WERI-Rb-1 (cell line): ENCODE measurements at regions not wholly inside any gene's neighbourhood (a gene's known extent, or its start where the extent isn't known, plus 50 kb on each side); places are given as distances from the start of the nearest gene placed in this dataset.
A peak's percentile ranks its signal among the peaks of the same experiment; 100 is the strongest.
"Not testable (repeated sequence)": the region's sequence is repeated elsewhere in the genome, so short reads cannot be mapped to it uniquely, and the experiment has no call there.

Source experiments
- DNase-seq: peaks from one replicate; pipeline ENCODE4 v3.0.0-alpha.2; 2020
- H3K27ac ChIP-seq: fragments of 250-450 bp; sonication (Bioruptor Pico); 2 replicates; pipeline ENCODE4 v1.5.1; 2020; ENCODE audit warnings: mild to moderate bottlenecking, moderate library complexity
- H3K27me3 ChIP-seq: fragments of 250-450 bp; sonication (Bioruptor Pico); 2 replicates; pipeline ENCODE4 v1.5.1; 2021; ENCODE audit warnings: mild to moderate bottlenecking, low read depth, moderate library complexity; ENCODE audit not compliant: insufficient read depth, severe bottlenecking
- H3K36me3 ChIP-seq: fragments of 250-450 bp; sonication (Bioruptor Pico); 2 replicates; pipeline ENCODE4 v1.5.1; 2020; ENCODE audit warnings: mild to moderate bottlenecking, moderate library complexity
- H3K4me3 ChIP-seq: 2 replicates; pipeline ENCODE4 v1.5.1; 2011; ENCODE audit warnings: low read depth, mild to moderate bottlenecking, control low read depth, low read length
- H3K9me3 ChIP-seq: fragments of 250-450 bp; sonication (Bioruptor Pico); 2 replicates; pipeline ENCODE4 v1.5.1; 2021; ENCODE audit warnings: mild to moderate bottlenecking, moderate library complexity; ENCODE audit not compliant: severe bottlenecking
- CTCF ChIP-seq: IDR thresholded peaks from 2 replicates; pipeline ENCODE4 v1.5.1; 2011; ENCODE audit warnings: low read depth, mild to moderate bottlenecking, control low read depth, inconsistent platforms, low read length

DNA sequence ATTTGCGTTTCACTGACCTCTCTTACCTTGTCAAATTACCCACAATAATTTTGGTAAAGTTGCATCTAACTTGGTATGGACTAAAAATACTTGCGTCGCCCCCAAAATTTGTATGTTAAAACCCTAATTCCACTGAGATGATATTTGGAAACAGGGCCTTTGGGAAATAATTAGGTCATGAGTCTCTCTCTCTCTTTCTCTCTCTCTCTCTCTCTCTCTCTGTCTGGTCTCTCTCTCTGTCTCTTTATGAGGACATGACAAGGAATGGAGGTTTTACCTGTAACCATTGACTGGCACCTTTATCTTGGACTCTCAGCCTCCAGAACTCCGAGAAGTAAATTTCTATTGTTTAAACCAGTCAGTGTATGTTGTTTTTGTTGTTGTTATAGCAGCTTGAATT lies 111.5 kb upstream of the BDP1 start:
- not testable (repeated sequence) for H3K27ac ChIP-seq, H3K4me3 ChIP-seq, H3K9me3 ChIP-seq, H3K27me3 ChIP-seq, H3K36me3 ChIP-seq, DNase-seq

DNA sequence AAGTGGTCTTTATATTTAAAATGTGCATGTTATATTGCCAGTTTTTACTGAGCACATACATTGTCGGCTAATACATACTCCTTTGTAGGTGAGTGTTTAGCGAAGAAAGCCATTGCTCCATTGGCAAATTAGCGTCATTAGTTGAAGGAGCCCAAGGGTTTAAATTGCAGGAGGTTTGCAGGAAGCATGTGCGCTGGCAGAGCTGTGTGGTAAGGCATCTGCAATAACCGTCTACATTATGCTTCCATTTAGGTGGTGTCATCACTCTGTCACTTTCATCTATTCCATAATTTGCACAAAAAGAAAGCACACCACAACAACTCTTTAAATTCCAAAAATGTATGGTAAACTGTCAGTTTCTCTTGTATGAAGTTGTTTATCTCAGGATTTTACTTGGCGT lies 82.8 kb upstream of the BDP1 start:
- not testable (repeated sequence) for H3K4me3 ChIP-seq, H3K9me3 ChIP-seq, H3K27ac ChIP-seq, H3K27me3 ChIP-seq, DNase-seq, H3K36me3 ChIP-seq

DNA sequence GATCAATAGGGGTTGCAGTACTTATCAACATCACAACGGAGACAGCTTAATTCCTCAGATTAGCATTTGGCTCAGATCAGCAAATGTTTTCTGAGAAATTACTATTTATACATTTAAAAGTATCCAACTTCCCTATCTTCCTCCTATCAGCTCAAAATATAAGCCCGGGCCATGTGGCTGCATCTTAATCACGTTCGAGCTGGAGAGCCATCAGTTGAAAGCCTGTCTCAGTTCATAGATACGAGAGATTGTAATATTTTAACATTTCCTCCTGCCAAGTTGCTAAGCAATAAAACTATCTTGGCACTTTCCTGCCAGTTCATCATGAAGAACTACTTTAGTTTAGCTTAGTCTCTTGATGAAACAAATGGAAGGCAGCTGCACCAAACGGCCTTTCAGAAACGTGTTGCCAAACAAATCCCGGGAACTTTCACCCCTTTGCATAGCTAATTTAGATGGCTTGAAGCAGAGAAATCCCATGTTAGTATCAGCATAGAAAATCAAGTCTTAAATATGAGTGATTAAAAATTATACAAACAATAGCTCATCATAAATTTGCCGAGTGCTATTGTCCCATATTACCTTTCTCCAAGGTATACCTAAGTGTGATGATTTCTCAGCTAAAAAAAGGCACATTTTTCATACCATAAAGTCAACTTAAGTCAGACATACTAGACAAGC lies 82.3 kb upstream of the BDP1 start:
- H3K36me3 ChIP-seq, H3K4me3 ChIP-seq, H3K9me3 ChIP-seq, H3K27me3 ChIP-seq, H3K27ac ChIP-seq, DNase-seq: not testable (repeated sequence)

GRCh38 chr5:71384204-71384603 lies 71.2 kb upstream of the BDP1 start:
- not testable (repeated sequence) for H3K4me3 ChIP-seq, DNase-seq, H3K36me3 ChIP-seq, H3K27ac ChIP-seq, H3K27me3 ChIP-seq, H3K9me3 ChIP-seq

- no peak for DNase-seq
- Histone ChIP-seq H3K27ac (no peak overlapping the region), H3K9me3 (no peaks in the 10 kb centered on the region), H3K4me3 (no peak overlapping the region), H3K27me3 (no peaks in the 10 kb centered on the region), H3K36me3 (no peaks in the 10 kb centered on the region)
- no peak for TF ChIP-seq CTCF
Observed at GRCh38 chr5:71384706-71385105, 70.7 kb upstream of the BDP1 start.

DNA sequence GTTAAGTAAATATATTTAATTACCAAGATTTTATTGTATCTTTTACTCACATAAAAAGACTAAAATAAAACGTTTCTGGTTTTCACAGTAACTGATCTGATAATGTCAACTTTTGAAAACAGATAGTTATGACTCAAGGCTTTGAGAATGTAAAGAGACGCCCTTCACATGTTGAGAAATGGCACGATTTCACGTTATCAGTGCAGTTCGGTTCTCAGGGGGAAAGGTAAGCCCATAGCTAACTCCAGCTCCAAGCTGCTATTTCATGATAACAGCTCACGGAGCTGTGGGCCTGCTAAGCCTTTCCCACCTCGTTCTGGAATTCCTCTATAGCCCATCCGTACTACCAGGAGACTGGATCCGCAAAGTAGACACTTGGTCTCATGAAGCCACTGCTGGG lies 70.2 kb upstream of the BDP1 start:
- DNase-seq, H3K4me3 ChIP-seq, H3K27me3 ChIP-seq, H3K36me3 ChIP-seq, H3K9me3 ChIP-seq, H3K27ac ChIP-seq: not testable (repeated sequence)

- H3K27me3 ChIP-seq, H3K4me3 ChIP-seq, DNase-seq, H3K27ac ChIP-seq, H3K9me3 ChIP-seq, H3K36me3 ChIP-seq: not testable (repeated sequence)
Observed at GRCh38 chr5:71388184-71388583, 67.3 kb upstream of the BDP1 start.

- peak; percentile 25 for DNase-seq
- not testable (repeated sequence) for H3K9me3 ChIP-seq, H3K27ac ChIP-seq, H3K36me3 ChIP-seq, H3K27me3 ChIP-seq, H3K4me3 ChIP-seq
Observed at GRCh38 chr5:71398400-71398799, 57.1 kb upstream of the BDP1 start.

DNA sequence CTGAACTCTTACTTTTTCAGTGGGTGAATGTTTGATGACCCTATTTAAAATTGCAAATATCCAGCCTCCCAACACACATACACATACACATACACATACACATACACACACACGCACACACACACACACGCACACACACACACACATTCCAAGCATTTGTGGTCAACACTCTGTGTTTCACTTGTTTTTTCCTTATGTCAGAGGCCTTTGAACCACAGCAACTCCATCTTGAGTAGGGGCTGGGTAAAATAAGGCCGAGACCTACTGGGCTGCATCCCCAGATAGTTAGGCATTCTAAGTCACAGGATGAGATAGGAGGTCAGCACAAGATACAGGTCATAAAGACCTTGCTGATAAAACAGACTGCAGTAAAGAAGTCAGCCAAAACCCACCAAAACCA lies 56.6 kb upstream of the BDP1 start:
- DNase-seq, H3K9me3 ChIP-seq: not testable (repeated sequence)

DNA sequence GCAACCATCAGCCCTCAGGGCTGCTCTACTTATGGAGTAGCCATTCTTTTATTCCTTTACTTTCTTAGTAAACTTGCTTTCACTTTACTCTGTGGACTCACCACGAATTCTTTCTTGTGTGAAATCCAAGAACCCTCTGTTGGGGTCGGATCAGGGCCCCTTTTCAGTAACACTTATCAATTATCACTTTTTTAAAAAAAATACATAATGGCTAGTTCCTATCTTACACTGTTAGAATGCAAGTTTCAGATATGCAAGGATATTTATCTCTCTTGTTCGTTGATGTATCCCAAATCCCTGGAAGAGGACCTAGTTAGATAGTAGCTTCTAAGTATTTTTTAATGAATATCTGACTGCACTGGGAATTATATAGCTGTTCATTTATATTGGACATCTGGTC lies 56.0 kb upstream of the BDP1 start:
- not testable (repeated sequence) for DNase-seq, H3K27ac ChIP-seq, H3K4me3 ChIP-seq, H3K36me3 ChIP-seq, H3K9me3 ChIP-seq, H3K27me3 ChIP-seq

More for the DNA sequence above, 56.6 kb upstream of the BDP1 start:
- H3K4me3 ChIP-seq, H3K27ac ChIP-seq, H3K27me3 ChIP-seq, H3K36me3 ChIP-seq: not testable (repeated sequence)

DNA sequence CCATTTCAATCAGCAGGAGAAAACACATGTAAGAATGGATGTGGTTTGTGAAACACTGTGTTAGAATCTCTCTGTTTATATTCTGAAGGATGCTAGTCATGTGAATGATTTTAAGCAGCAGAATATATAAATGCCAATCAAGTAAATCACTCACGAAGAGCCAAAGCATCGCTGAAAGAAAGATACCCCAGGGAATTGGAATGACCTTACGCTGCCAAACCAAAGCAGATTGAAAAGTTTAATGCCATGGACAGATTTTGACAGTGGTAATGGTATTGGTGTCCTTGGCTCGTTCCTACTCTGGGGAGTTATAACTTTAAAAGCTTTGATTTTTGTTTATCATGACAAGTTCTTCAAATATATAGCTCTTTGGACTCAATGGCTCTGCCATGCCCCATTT lies 54.8 kb upstream of the BDP1 start:
- H3K27ac ChIP-seq, DNase-seq, H3K27me3 ChIP-seq: not testable (repeated sequence)

GRCh38 chr5:71401150-71401549 lies 54.3 kb upstream of the BDP1 start:
- not testable (repeated sequence) for H3K4me3 ChIP-seq, H3K27me3 ChIP-seq, DNase-seq, H3K36me3 ChIP-seq, H3K27ac ChIP-seq, H3K9me3 ChIP-seq

More for the DNA sequence above, 54.8 kb upstream of the BDP1 start:
- H3K4me3 ChIP-seq, H3K36me3 ChIP-seq, H3K9me3 ChIP-seq: not testable (repeated sequence)

DNA sequence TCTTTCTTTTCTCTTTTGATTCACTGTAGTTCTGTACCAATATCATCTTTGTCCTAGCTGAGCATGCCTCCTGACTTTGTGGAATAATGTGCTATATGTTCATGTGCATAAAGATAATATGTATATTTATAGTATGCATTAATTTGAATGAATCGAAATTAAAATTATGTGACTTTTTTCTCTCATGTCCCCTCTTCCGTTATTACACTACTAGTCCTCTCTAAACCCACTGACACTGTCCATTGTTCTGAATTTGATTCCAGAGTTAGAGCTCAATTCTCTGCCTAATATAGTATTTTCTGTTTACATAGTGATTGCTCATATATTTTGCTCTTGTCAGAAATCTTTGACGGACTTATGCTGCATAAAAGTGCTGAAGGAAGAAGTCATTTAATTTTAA lies 53.9 kb upstream of the BDP1 start:
- H3K36me3 ChIP-seq, H3K9me3 ChIP-seq, H3K4me3 ChIP-seq, H3K27ac ChIP-seq, DNase-seq, H3K27me3 ChIP-seq: not testable (repeated sequence)

DNA sequence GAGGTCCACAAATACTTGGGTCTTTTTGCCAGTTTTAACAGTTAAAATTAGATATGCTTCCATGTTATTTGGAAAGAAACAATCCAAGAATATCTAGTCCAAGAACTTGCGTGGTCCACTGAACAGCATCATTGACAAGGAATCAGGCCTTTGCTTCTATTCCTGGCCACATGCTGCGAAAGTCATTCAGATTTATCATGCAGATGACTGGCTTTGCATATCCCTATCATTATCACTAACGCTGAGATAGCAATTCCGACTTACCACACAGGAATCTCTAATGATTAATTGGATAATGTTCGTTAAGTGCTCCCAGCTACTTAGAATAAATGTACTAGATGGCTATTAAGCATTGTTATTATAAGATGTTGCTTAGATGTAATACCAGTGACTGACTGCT lies 51.0 kb upstream of the BDP1 start:
- H3K9me3 ChIP-seq, H3K36me3 ChIP-seq, H3K27me3 ChIP-seq, DNase-seq, H3K27ac ChIP-seq, H3K4me3 ChIP-seq: not testable (repeated sequence)
